ENCODE measurements at regions not wholly inside any gene's neighbourhood (a gene's known extent, or its start where the extent isn't known, plus 50 kb on each side); places are given as distances from the start of the nearest gene placed in this dataset.
"Not testable (repeated sequence)": the region's sequence is repeated elsewhere in the genome, so short reads cannot be mapped to it uniquely, and the experiment has no call there.

GRCh38 chr18:1056404-1056803 lies 151.7 kb downstream of the ADCYAP1 start:
- DNase-seq, result no peak
- H3K27ac Mint-ChIP-seq, result no peak overlapping the region
- no peaks in the 10 kb centered on the region for H3K27me3 Mint-ChIP-seq (ENCODE audit: low read depth)
- H3K9me3 Mint-ChIP-seq, result peaks cover 6 to 12% of the 10 kb centered on the region in 2 donors
- no peak for ATAC-seq (replicated peaks in 1 of 2)
- no peaks in the 10 kb centered on the region for H3K36me3 Mint-ChIP-seq (ENCODE audit: insufficient read depth in 2 of 2)
- H3K4me3 Mint-ChIP-seq, result no peak overlapping the region
- H3K4me1 Mint-ChIP-seq (ENCODE audit: low read depth), result no peaks in the 10 kb centered on the region

- ATAC-seq (replicated peaks in 1 of 2) (no peak), DNase-seq (no peak)
- Mint-ChIP-seq H3K4me1 (ENCODE audit: low read depth) (no peaks in the 10 kb centered on the region), H3K4me3 (no peak overlapping the region), H3K9me3 (peaks cover 6 to 16% of the 10 kb centered on the region in 2 donors), H3K36me3 (ENCODE audit: insufficient read depth in 2 of 2) (no peaks in the 10 kb centered on the region), H3K27ac (no peak overlapping the region), H3K27me3 (ENCODE audit: low read depth) (no peaks in the 10 kb centered on the region)
Observed at GRCh38 chr18:1057367-1057766, 152.7 kb downstream of the ADCYAP1 start.

GRCh38 chr18:1062588-1062987 lies 157.9 kb downstream of the ADCYAP1 start:
- H3K27me3 Mint-ChIP-seq (ENCODE audit: low read depth), result no peaks in the 10 kb centered on the region
- DNase-seq (no peak), ATAC-seq (replicated peaks in 1 of 2) (no peak)
- H3K4me3 Mint-ChIP-seq, result no peak overlapping the region
- H3K27ac Mint-ChIP-seq, result no peak overlapping the region
- H3K9me3 Mint-ChIP-seq, result peaks cover 2 to 12% of the 10 kb centered on the region in 2 donors
- no peaks in the 10 kb centered on the region for H3K4me1 Mint-ChIP-seq (ENCODE audit: low read depth)
- no peaks in the 10 kb centered on the region for H3K36me3 Mint-ChIP-seq (ENCODE audit: insufficient read depth in 2 of 2)

- no peaks in the 10 kb centered on the region for H3K36me3 Mint-ChIP-seq (ENCODE audit: insufficient read depth in 2 of 2)
- H3K4me1 Mint-ChIP-seq (ENCODE audit: low read depth), result no peaks in the 10 kb centered on the region
- ATAC-seq (replicated peaks in 1 of 2) (no peak), DNase-seq (no peak)
- no peaks in the 10 kb centered on the region for H3K9me3 Mint-ChIP-seq
- H3K4me3 Mint-ChIP-seq, result no peak overlapping the region
- no peak overlapping the region for H3K27ac Mint-ChIP-seq
- no peaks in the 10 kb centered on the region for H3K27me3 Mint-ChIP-seq (ENCODE audit: low read depth)
Observed at GRCh38 chr18:1075322-1075721, 170.7 kb downstream of the ADCYAP1 start.

- H3K9me3 Mint-ChIP-seq, result no peaks in the 10 kb centered on the region
Observed at GRCh38 chr18:1075876-1076275, 171.2 kb downstream of the ADCYAP1 start.

GRCh38 chr18:1078301-1078700 lies 173.6 kb downstream of the ADCYAP1 start:
- H3K4me1 Mint-ChIP-seq (ENCODE audit: low read depth), result no peaks in the 10 kb centered on the region
- no peak overlapping the region for H3K4me3 Mint-ChIP-seq
- H3K27me3 Mint-ChIP-seq (ENCODE audit: low read depth), result no peaks in the 10 kb centered on the region
- ATAC-seq (replicated peaks in 1 of 2) (no peak), DNase-seq (no peak)
- no peaks in the 10 kb centered on the region for H3K36me3 Mint-ChIP-seq (ENCODE audit: insufficient read depth in 2 of 2)
- H3K27ac Mint-ChIP-seq, result no peak overlapping the region
- H3K9me3 Mint-ChIP-seq, result no peaks in the 10 kb centered on the region

More at GRCh38 chr18:1075876-1076275, 171.2 kb downstream of the ADCYAP1 start:
- DNase-seq (no peak), ATAC-seq (replicated peaks in 1 of 2) (no peak)
- Mint-ChIP-seq H3K27ac (no peak overlapping the region), H3K27me3 (ENCODE audit: low read depth) (no peaks in the 10 kb centered on the region), H3K4me3 (no peak overlapping the region), H3K4me1 (ENCODE audit: low read depth) (no peaks in the 10 kb centered on the region), H3K36me3 (ENCODE audit: insufficient read depth in 2 of 2) (no peaks in the 10 kb centered on the region)

- H3K27me3 Mint-ChIP-seq (ENCODE audit: low read depth); H3K4me3 Mint-ChIP-seq; ATAC-seq (replicated peaks in 1 of 2); H3K27ac Mint-ChIP-seq; DNase-seq; H3K4me1 Mint-ChIP-seq (ENCODE audit: low read depth); H3K36me3 Mint-ChIP-seq (ENCODE audit: insufficient read depth in 2 of 2); H3K9me3 Mint-ChIP-seq: not testable (repeated sequence)
Observed at GRCh38 chr18:1083675-1084074, 179.0 kb downstream of the ADCYAP1 start.

- Mint-ChIP-seq H3K27ac (no peak overlapping the region), H3K4me3 (no peak overlapping the region), H3K36me3 (ENCODE audit: insufficient read depth in 2 of 2) (no peaks in the 10 kb centered on the region), H3K9me3 (peaks cover 2 to 12% of the 10 kb centered on the region in 2 donors), H3K27me3 (ENCODE audit: low read depth) (no peaks in the 10 kb centered on the region), H3K4me1 (ENCODE audit: low read depth) (no peaks in the 10 kb centered on the region)
- DNase-seq (no peak), ATAC-seq (replicated peaks in 1 of 2) (no peak)
Observed at GRCh38 chr18:1090758-1091157, 186.1 kb downstream of the ADCYAP1 start.

GRCh38 chr18:1092228-1092627 lies 187.6 kb downstream of the ADCYAP1 start:
- no peak overlapping the region for H3K4me3 Mint-ChIP-seq
- no peak for ATAC-seq (replicated peaks in 1 of 2)

GRCh38 chr18:1094409-1094808 lies 189.7 kb downstream of the ADCYAP1 start:
- ATAC-seq (replicated peaks in 1 of 2) (no peak), DNase-seq (no peak)
- Mint-ChIP-seq H3K4me3 (no peak overlapping the region), H3K36me3 (ENCODE audit: insufficient read depth in 2 of 2) (no peaks in the 10 kb centered on the region), H3K4me1 (ENCODE audit: low read depth) (no peaks in the 10 kb centered on the region), H3K27me3 (ENCODE audit: low read depth) (no peaks in the 10 kb centered on the region), H3K9me3 (peaks cover 5 to 6% of the 10 kb centered on the region in 2 donors), H3K27ac (no peak overlapping the region)

More at GRCh38 chr18:1092228-1092627, 187.6 kb downstream of the ADCYAP1 start:
- Mint-ChIP-seq H3K27me3 (ENCODE audit: low read depth) (no peaks in the 10 kb centered on the region), H3K36me3 (ENCODE audit: insufficient read depth in 2 of 2) (no peaks in the 10 kb centered on the region), H3K4me1 (ENCODE audit: low read depth) (no peaks in the 10 kb centered on the region), H3K9me3 (peaks cover under 1 to 5% of the 10 kb centered on the region in 2 donors), H3K27ac (no peak overlapping the region)
- no peak for DNase-seq

- H3K9me3 Mint-ChIP-seq; ATAC-seq (replicated peaks in 1 of 2); H3K27me3 Mint-ChIP-seq (ENCODE audit: low read depth); H3K4me3 Mint-ChIP-seq; H3K27ac Mint-ChIP-seq; H3K36me3 Mint-ChIP-seq (ENCODE audit: insufficient read depth in 2 of 2); DNase-seq; H3K4me1 Mint-ChIP-seq (ENCODE audit: low read depth): not testable (repeated sequence)
Observed at GRCh38 chr18:1097991-1098735, 193.5 kb downstream of the ADCYAP1 start.

- ATAC-seq (replicated peaks in 1 of 2) (no peak), DNase-seq (no peak)
- no peaks in the 10 kb centered on the region for H3K36me3 Mint-ChIP-seq (ENCODE audit: insufficient read depth in 2 of 2)
- peaks cover 3 to 5% of the 10 kb centered on the region in 2 donors for H3K9me3 Mint-ChIP-seq
- no peak overlapping the region for H3K27ac Mint-ChIP-seq
- no peaks in the 10 kb centered on the region for H3K27me3 Mint-ChIP-seq (ENCODE audit: low read depth)
- no peak overlapping the region for H3K4me3 Mint-ChIP-seq
- no peaks in the 10 kb centered on the region for H3K4me1 Mint-ChIP-seq (ENCODE audit: low read depth)
Observed at GRCh38 chr18:1102848-1103247, 198.2 kb downstream of the ADCYAP1 start.

GRCh38 chr18:1103537-1103936 lies 198.9 kb downstream of the ADCYAP1 start:
- no peak for DNase-seq
- no peaks in the 10 kb centered on the region for H3K36me3 Mint-ChIP-seq (ENCODE audit: insufficient read depth in 2 of 2)

More at GRCh38 chr18:1103537-1103936, 198.9 kb downstream of the ADCYAP1 start:
- Mint-ChIP-seq H3K4me1 (ENCODE audit: low read depth) (no peaks in the 10 kb centered on the region), H3K27me3 (ENCODE audit: low read depth) (no peaks in the 10 kb centered on the region), H3K27ac (no peak overlapping the region), H3K9me3 (peaks cover 3 to 5% of the 10 kb centered on the region in 2 donors), H3K4me3 (no peak overlapping the region)
- no peak for ATAC-seq (replicated peaks in 1 of 2)
